KOPT-K1 (cell line): ENCODE measurements at regions not wholly inside any gene's neighbourhood (a gene's known extent, or its start where the extent isn't known, plus 50 kb on each side); places are given as distances from the start of the nearest gene placed in this dataset.
"Not testable (repeated sequence)": the region's sequence is repeated elsewhere in the genome, so short reads cannot be mapped to it uniquely, and the experiment has no call there.

Experiments
- H3K27ac ChIP-seq: fragments of 200-600 bp; sonication (generic); 2 replicates; pipeline ENCODE4 v1.5.1; 2016; ENCODE audit warnings: antibody characterized with exemption, mild to moderate bottlenecking, low read depth, low read length; ENCODE audit not compliant: poor library complexity, severe bottlenecking
- H3K36me3 ChIP-seq: fragments of 200-600 bp; sonication (generic); 2 replicates; pipeline ENCODE4 v1.5.1; 2017; ENCODE audit warnings: antibody characterized with exemption, mild to moderate bottlenecking, low read length, moderate library complexity; ENCODE audit not compliant: insufficient read depth
- H3K9me3 ChIP-seq: fragments of 200-600 bp; sonication (generic); 2 replicates; pipeline ENCODE4 v1.5.1; 2017; ENCODE audit warnings: antibody characterized with exemption, low read length, mild to moderate bottlenecking; ENCODE audit not compliant: insufficient read depth, poor library complexity, severe bottlenecking

DNA sequence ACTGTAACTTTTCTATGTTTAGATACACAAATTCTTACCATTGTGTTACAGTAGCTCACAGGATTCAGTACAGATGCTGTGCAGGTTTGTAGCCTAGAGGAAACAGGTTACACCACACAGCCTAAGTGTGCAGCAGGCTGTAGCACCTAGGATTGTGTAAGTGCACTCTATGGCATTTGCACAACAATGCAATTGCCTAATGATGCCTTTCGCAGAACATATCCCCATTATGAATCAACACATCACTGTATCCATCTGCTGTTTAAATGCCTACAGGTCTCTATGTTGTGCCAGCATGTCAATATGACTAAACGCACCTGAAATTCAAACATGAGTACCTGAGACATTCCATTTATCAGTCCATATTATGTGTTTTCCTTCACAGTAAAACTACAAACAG lies 138.0 kb upstream of the VOPP1 start:
- H3K9me3 ChIP-seq, H3K36me3 ChIP-seq, H3K27ac ChIP-seq: not testable (repeated sequence)

DNA sequence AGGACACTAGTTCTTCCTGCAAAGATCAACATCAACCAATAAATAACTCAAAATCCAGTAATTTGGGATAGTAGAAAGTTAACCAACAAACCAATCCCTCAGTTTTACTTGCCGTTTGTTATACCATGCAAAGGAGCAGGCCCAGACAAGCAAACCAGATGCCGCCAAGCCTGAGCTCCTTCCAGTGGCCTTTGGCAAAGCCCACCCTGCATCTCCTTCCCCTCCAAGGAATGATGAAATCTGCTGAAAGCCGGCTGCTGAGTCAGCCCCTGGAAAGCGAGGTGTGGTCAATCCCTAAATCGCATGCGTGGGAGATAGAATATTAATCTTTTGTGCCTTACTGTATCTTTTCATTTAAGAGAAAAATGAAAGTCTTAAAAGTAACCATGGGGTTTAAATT lies 135.7 kb upstream of the VOPP1 start:
- not testable (repeated sequence) for H3K9me3 ChIP-seq, H3K27ac ChIP-seq, H3K36me3 ChIP-seq

DNA sequence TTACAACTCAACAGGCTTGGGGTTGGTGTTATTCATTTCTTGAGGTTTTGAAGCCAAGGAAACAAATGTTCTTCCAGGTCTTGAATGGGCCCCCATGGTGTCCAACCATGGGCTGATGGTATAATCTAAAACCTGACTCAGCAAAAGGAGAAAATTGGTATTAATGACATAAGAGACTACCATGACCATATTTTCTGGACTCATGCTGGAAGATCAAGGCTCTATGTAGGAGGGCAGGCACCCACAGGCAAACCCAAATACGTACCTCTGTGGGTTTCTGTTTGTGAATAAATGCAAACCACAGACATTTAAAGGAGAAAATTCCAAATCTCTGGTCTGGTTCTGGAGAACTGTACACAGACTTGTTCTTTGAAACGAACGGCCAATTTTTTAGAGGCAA lies 135.1 kb upstream of the VOPP1 start:
- H3K36me3 ChIP-seq, H3K9me3 ChIP-seq, H3K27ac ChIP-seq: not testable (repeated sequence)

DNA sequence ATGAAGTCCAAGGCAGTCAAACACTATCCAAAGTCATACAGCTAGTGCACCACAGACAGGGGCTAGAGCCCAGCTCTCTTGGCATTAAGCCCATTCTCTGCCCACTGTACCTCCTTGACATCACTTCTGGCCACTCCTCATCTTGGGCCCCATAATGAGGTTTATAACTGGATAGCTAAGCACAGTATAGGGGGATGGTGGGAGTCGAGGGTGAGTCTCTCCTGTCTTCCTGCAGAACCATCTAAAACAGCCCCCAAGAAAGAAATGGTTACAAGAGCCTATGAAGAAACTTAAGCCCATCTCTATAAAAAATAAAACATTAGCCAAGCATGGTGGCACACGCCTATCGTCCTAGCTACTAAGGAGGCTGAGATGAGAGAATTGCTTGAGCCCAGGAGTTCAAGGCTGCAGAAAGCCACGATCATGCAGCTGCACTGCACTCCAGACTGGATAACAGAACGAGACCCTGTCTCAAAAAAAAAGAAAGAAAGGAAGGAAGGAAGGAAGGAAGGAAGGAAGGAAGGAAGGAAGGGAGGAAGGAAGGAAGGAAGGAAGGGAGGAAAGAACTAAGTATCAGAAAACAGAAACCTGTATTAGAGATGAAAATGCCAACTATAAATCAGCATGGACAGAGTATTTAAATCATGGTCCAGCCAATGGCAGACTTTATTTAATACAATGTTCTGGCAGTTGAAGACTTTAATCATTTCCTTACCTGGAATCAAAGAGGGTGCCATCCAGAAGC lies 134.3 kb upstream of the VOPP1 start:
- H3K27ac ChIP-seq, H3K9me3 ChIP-seq, H3K36me3 ChIP-seq: not testable (repeated sequence)

DNA sequence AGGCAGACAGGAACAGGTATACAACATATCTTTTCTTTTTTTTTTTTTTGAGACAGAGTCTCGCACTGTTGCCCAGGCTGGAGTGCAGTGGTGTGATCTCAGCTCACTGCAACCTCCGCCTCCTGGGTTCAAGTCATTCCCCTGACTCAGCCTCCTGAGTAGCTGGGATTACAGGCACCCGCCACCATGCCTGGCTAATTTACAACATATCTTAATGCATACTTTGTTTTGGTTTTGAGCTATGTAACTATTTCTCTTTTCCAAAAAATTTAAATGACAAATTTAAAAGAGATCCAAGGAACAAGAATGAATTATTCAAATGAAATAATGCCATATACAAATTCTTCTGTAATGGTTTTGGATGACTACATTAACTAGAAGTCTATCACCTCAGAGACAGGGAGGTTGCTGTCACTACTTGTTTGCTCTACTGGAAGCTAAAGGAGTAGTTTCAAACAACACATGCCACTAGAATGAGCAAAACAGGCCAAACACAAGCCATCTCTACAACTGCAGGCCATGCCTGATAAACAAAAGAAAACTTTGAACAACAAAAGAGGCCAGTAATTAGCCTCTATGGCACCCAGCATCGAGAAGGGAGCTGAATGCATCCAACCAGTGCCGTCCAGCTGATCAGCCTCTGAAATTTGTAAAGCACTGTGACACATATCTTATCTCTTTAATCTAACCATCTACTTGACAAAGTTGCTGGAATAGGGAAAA lies 133.6 kb upstream of the VOPP1 start:
- H3K27ac ChIP-seq, H3K9me3 ChIP-seq: not testable (repeated sequence)

DNA sequence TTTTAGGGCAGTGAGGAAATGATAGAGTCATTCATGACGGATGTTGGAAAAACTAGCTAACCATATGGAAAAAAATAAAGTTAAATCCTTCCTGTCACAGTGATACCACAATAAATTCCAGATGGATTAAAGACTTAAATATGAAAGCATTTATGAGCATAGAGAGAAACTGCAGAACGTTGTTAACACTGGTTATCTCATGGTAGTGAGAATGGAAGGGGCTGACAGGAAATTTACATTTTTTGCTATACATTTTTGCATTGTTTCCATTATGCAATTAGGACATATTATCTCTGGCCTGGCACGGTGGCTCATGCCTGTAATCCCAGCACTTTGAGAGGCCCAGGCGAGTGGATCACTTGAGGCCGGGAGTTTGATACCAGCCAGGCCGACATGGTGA lies 130.5 kb upstream of the VOPP1 start:
- H3K27ac ChIP-seq, H3K9me3 ChIP-seq, H3K36me3 ChIP-seq: not testable (repeated sequence)

More for the DNA sequence above, 133.6 kb upstream of the VOPP1 start:
- H3K36me3 ChIP-seq: not testable (repeated sequence)

DNA sequence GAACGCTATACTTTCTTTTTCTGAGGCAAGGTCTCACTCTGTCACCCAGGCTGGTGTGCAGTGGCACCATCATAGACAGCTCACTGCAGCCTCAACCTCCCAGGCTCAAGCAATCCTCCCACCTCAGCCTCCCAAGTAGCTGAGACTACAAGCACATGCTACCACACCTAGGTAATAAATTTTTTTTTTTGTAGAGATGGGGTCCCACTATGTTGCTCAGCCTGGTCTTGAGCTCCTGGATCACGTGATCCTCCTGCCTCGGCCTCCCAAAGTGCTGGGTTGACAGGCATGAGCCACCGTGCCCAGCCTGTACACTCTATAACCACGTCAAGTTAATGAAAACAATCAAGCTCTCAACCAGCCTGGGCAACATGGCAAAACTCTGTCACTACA lies 127.1 kb upstream of the VOPP1 start:
- H3K27ac ChIP-seq, H3K36me3 ChIP-seq, H3K9me3 ChIP-seq: not testable (repeated sequence)

DNA sequence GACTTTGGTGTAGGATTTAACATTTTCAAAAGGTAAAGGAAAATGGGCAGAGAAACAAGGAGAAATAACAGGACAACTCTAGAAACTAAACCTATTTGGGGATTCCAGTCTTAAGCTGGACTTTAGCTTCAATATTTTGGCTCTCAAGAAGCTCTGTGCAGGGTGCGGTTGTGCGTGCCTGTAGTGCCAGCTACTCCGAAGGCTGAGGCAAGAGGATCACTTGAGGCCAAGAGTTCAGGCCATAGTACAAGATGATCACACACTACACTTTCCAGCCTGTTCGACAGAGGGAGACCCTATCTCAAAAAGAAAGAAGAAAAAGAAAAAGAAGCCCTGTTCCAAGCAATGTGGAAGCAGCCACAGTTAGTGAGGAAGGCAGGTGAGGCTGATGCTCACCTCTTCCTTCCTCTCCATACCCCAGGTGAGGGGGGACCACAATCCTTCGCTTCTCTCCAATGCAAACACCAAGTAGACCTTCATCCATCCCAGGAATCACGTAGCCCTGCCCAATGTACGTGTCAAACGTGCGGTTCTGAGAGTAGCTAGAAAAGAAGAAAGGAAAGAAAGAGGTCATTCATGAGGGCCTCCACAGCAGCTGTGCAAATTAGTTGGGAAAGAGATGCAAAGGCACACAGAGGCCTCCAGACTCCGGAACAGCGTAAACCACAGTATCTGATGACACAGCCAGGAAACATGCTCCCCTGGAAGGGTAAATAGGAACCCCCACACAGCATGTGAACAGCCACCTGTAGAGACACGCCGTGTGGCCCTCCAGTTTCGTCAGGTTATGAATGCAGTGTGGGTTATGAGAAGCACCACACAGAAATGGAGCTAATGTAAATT lies 126.5 kb upstream of the VOPP1 start:
- H3K9me3 ChIP-seq, H3K36me3 ChIP-seq, H3K27ac ChIP-seq: not testable (repeated sequence)

DNA sequence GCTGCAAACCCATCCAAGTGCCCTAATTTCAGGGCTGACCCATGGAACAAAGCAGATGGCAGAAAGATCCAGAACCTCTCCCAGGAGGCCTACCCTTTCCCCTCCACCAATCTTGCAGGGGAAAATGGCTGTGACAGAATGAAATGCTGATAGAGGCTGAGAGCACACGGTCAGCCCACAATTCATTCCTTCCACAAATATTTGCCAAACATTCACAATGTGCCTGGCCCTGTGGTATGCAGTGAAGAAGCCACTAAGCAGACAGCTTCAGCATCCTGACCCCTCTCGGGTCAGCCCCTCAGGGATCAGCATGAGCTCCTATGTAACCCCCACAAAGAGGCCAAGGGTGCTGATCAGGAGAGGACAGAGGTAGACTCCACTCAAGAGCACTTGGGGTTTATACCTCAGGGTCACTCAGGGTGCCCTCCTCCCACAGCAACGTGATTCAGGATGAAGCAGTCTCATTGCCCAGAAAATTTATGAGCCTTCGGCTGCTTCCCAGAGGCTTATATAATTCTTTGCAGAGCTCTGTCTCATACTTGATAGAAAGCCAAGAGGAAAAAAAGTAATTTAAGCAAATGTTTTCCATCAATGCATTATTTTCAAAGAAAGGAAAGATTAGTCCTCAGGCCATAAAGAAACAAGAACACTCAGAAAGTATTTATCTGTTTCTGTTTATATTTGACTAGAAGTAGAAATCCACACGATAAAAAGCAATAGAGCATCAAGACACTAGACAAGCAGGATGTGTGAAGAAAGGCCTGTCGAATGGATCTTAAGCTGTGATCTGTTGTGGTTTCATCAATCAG lies 123.8 kb upstream of the VOPP1 start:
- H3K36me3 ChIP-seq, H3K9me3 ChIP-seq, H3K27ac ChIP-seq: not testable (repeated sequence)

DNA sequence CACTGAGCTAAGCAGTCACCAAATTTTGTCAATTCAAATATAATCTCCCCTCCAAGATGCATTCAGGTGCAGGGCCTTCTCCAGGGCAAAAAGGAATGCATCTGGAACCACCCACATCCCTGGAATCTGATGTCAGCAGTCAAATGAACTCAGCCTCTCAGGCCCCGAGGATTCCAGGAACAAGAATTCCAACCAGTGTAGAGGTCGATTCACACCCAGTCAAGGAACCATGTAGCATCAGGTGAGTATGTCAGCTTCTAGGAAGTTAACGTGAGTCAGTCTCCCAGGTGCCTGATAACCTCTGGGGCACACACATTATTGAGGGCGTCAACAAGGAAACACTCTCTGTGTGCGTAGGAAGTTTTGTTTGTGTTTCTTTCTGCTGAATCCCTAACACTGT lies 122.2 kb upstream of the VOPP1 start:
- H3K27ac ChIP-seq, H3K36me3 ChIP-seq, H3K9me3 ChIP-seq: not testable (repeated sequence)

DNA sequence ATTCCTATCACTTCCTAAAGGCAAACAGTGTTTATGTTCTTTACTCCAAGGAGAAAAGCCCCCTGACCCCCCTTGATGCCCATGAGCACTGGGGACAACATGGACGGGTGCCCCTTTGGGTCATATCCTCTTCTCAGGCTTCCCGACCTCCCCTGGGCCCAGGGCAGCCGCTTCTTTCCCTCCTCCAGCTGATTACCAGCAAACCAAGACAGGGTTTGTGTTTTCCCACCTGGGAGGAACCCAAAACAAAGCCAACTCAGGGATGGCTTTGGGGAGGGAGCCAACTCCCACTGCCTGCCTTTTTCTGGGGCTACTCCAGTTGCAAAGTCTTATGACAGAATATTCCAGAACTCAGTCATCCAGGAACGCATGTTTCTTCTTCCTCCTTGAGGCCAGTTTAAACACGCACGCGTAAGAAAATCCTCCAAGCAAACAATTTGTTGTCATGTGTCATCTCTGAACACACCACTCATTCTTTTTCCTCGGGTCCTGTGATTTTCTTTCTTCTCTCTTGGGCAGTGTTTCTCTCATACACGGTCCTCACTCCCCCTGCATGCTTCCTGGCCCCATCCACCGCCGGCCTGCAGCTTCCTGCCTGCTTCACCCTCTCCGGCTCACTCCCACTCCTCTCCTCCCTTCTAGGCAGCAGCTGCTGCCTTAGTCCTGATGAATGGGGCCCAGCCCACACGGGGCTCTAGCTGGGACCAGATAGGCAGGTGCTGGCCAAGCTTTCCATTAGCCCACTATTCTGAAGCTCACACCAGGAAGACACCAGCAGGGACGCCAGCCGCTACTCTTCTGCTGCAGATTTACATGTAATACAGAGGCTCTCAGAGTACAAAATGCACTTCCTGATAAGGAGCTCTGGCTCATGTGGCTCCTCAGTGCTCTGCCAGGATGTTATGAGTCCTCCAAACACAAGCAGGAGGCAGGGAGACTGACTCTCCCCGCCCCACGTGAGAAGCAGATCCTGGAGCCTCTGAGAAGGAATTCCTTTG lies 116.7 kb upstream of the VOPP1 start:
- H3K9me3 ChIP-seq, H3K36me3 ChIP-seq, H3K27ac ChIP-seq: not testable (repeated sequence)

DNA sequence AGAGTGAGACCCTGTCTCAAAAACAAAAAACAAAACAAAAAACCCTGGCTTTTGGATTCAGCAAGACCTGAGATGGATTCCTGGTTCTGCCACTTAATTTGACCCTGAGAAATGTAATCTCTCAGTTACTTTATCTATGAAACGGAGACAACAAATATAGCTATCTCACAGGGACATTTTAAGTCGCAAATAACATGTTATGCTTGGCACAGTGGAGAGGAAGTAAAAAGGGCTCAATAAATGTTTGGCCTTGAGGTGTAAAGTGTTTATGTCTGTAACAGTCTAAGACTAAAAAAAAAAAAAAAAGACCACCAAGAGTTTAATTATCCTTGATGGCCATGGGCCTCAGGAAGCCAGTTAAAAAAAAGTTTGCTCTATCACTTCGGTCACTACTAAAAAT lies 116.0 kb upstream of the VOPP1 start:
- not testable (repeated sequence) for H3K27ac ChIP-seq, H3K36me3 ChIP-seq, H3K9me3 ChIP-seq

DNA sequence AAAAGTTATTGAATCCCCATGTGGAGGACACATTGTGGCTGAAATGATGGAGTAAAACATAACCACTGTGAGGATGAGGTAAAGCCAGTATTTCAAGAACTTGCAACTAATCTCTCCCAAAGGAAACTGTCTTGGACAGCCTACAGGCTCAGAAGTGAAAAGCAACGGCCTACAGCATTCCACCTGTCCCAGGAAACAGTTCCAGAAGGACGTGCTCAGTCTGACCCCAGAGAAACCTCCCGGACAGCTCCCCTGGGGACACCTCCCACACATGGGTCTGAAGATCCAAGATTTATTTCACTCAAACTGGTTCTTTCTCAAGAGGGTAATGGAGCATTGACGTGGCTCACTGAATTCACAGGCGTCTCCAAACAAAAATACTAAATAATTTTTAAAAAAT lies 115.0 kb upstream of the VOPP1 start:
- H3K9me3 ChIP-seq, H3K36me3 ChIP-seq, H3K27ac ChIP-seq: not testable (repeated sequence)

DNA sequence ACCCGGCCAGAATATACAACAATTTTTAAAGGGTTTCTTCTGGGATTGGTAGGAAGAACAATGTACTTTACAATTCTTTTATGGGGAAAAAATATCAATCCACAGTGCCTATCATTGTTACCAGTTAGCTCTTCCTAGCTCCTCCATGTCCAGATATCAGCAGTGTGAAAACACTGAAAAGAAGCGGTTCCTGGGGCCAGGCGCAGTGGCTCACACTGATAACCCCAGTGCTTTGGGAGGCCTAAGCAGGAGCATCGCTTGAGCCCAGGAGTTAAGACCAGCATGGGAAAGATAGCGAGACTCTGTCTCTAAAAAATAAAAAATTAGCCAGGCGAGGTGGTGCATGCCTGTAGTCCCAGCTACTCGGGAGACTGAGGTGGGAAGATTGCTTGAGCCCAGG lies 114.5 kb upstream of the VOPP1 start:
- not testable (repeated sequence) for H3K9me3 ChIP-seq, H3K36me3 ChIP-seq, H3K27ac ChIP-seq
